ENCODE measurements at regions not wholly inside any gene's neighbourhood (a gene's known extent, or its start where the extent isn't known, plus 50 kb on each side); places are given as distances from the start of the nearest gene placed in this dataset.
A peak's percentile ranks its signal among the peaks of the same experiment; 100 is the strongest.

GRCh38 chr6:163646133-163646532, 231.6 kb downstream of the QKI start:
- H3K36me3 ChIP-seq (ENCODE audit: control insufficient read depth, insufficient read depth, low read length): no peaks in the 10 kb centered on the region
- no peak for DNase-seq (ENCODE audit: extremely low read depth in 1 of 4, low spot score in 3 of 4)
- H3K27ac ChIP-seq (ENCODE audit: extremely low read depth, low read depth, low read length): no peak overlapping the region
- H3K79me2 ChIP-seq (ENCODE audit: control insufficient read depth, insufficient read depth, low read length): no peaks in the 10 kb centered on the region
- peaks cover 0 to 3% of the 10 kb centered on the region in 2 experiments; a peak in 2 of 5 replicates for H3K4me1 ChIP-seq (replicated peaks in 1 of 2; ENCODE audit: control insufficient read depth in 2 of 2, insufficient read depth in 2 of 2, low read length in 2 of 2)
- ChIA-PET CTCF (ENCODE audit: low intra/inter-chr PET ratio) (no interaction called here), POLR2A (interaction anchor here (1.2 kb wide), 1 partner anchor 28 kb away, joined by 3 read pairs; no protein-coding TSS in a partner anchor)
- BruUV-seq (replicated peaks): no TSS peak
- no peak overlapping the region for H3K9ac ChIP-seq (ENCODE audit: insufficient read depth in 1 of 2, low read depth in 2 of 2, low read length in 2 of 2)
- ATAC-seq: no peak
- no peaks in the 10 kb centered on the region for H3K9me1 ChIP-seq (ENCODE audit: control insufficient read depth, insufficient read depth, low read length)
- H3K4me2 ChIP-seq (ENCODE audit: insufficient read depth, low read length): no peak overlapping the region
- TF ChIP-seq NFIC (IDR thresholded peaks at IDR 0.05): 0 out of 2 replicates have a peak, but pooled peaks have one; percentile 24
- no peak for TF ChIP-seq MIER1 (IDR thresholded peaks at IDR 0.05; ENCODE audit: low read depth)
- intact Hi-C loops (cut with micrococcal nuclease): no loop called here
- H3K9me3 ChIP-seq (replicated peaks; ENCODE audit: control insufficient read depth, insufficient read depth, low read depth, low read length): no peaks in the 10 kb centered on the region
- H3K4me3 ChIP-seq: no peak overlapping the region
- H3K27me3 ChIP-seq (ENCODE audit: control insufficient read depth in 2 of 2, insufficient read depth in 2 of 2, low read length in 2 of 2): peaks cover 34 to 63% of the 10 kb centered on the region in 2 experiments
- in situ Hi-C loops (cut with MboI): no loop called here
- H4K20me1 ChIP-seq (replicated peaks; ENCODE audit: control insufficient read depth, insufficient read depth, low read length): no peaks in the 10 kb centered on the region
- 9% methylated on average over 9 of the region's 9 CpGs for WGBS (ENCODE audit: insufficient coverage, low coverage, missing lambda C conversion rate)
- 0 out of 2 replicates have a peak overlapping the region, but pooled peaks have one; percentile 5 for H2AFZ ChIP-seq (ENCODE audit: low read depth, low read length)
- FAIRE-seq: no peak

GRCh38 chr6:163645560-163645959, 231.0 kb downstream of the QKI start:
- intact Hi-C loops (cut with micrococcal nuclease): no loop called here
- Histone ChIP-seq H3K4me1 (replicated peaks in 1 of 2; ENCODE audit: control insufficient read depth in 2 of 2, insufficient read depth in 2 of 2, low read length in 2 of 2) (peaks cover 0 to 6% of the 10 kb centered on the region in 2 experiments; a peak in 2 of 5 replicates), H3K4me2 (ENCODE audit: insufficient read depth, low read length) (no peak overlapping the region), H3K27me3 (ENCODE audit: control insufficient read depth in 2 of 2, insufficient read depth in 2 of 2, low read length in 2 of 2) (peaks cover 33 to 63% of the 10 kb centered on the region in 2 experiments), H3K27ac (ENCODE audit: extremely low read depth, low read depth, low read length) (no peak overlapping the region), H3K4me3 (no peak overlapping the region), H3K79me2 (ENCODE audit: control insufficient read depth, insufficient read depth, low read length) (no peaks in the 10 kb centered on the region), H3K9ac (ENCODE audit: insufficient read depth in 1 of 2, low read depth in 2 of 2, low read length in 2 of 2) (no peak overlapping the region), H3K9me3 (replicated peaks; ENCODE audit: control insufficient read depth, insufficient read depth, low read depth, low read length) (no peaks in the 10 kb centered on the region), H4K20me1 (replicated peaks; ENCODE audit: control insufficient read depth, insufficient read depth, low read length) (no peaks in the 10 kb centered on the region), H3K9me1 (ENCODE audit: control insufficient read depth, insufficient read depth, low read length) (no peaks in the 10 kb centered on the region), H2AFZ (ENCODE audit: low read depth, low read length) (peak overlapping the region; percentile 30; the same call in 1 of the 2 replicates), H3K36me3 (ENCODE audit: control insufficient read depth, insufficient read depth, low read length) (no peaks in the 10 kb centered on the region)
- no peak for FAIRE-seq
- BruUV-seq (replicated peaks): no TSS peak
- in situ Hi-C loops (cut with MboI): no loop called here
- ATAC-seq: no peak
- ChIA-PET CTCF (ENCODE audit: low intra/inter-chr PET ratio) (no interaction called here), POLR2A (interaction anchor here (0.7 to 1.2 kb wide), 2 partner anchors 28 to 738 kb away, joined by 3 read pairs; no protein-coding TSS in a partner anchor)
- DNase-seq (ENCODE audit: extremely low read depth in 1 of 4, low spot score in 3 of 4): peak in 2 of 4 experiments; percentile 36 to 48
- 10% methylated on average over 10 of the region's 10 CpGs for WGBS (ENCODE audit: insufficient coverage, low coverage, missing lambda C conversion rate)
- TF ChIP-seq POLR2AphosphoS5 (IDR thresholded peaks at IDR 0.05; ENCODE audit: control insufficient read depth, insufficient read depth, low read depth, low read length) (no peak), CCAR2 (IDR thresholded peaks at IDR 0.05; ENCODE audit: low read depth, low read length) (no peak), ZNF232 (CRISPR knock-in tag; IDR thresholded peaks at IDR 0.05) (no peak), MEIS2 (IDR thresholded peaks at IDR 0.05; ENCODE audit: partially characterized antibody) (peak; percentile 15)

Data from K562 (cell line).